Astrocyte of the spinal cord (primary cell): ENCODE measurements at regions not wholly inside any gene's neighbourhood (a gene's known extent, or its start where the extent isn't known, plus 50 kb on each side); places are given as distances from the start of the nearest gene placed in this dataset.

ENCODE experiments used
- DNase-seq: peaks from one replicate; pipeline ENCODE4 v3.0.0; 2011; ENCODE audit warnings: low read depth, low spot score
- H3K4me3 ChIP-seq: 2 replicates; pipeline ENCODE4 v1.5.1; 2011; ENCODE audit warnings: low read depth, mild to moderate bottlenecking, low read length, moderate library complexity
- CTCF ChIP-seq: IDR thresholded peaks from 2 replicates; pipeline ENCODE4 v1.5.1; 2012; ENCODE audit warnings: low read depth, mild to moderate bottlenecking, low read length, inconsistent platforms
- in situ Hi-C: cut with HindIII; loops from 2 replicates; pipeline ENCODE4 v1.10.0; 2017; ENCODE audit warnings: low sequenced_read_pairs

- no peak overlapping the region for H3K4me3 ChIP-seq
- no peak for TF ChIP-seq CTCF
- in situ Hi-C loops = no loop called here
- no peak for DNase-seq
Observed at GRCh38 chr5:93674138-93674537, 67.3 kb downstream of the POU5F2 start.

- in situ Hi-C loops = no loop called here
- no peak overlapping the region for H3K4me3 ChIP-seq
- TF ChIP-seq CTCF = no peak
- DNase-seq = no peak
Observed at GRCh38 chr5:93673316-93673954, 68.0 kb downstream of the POU5F2 start.

GRCh38 chr5:93665648-93666047 is 75.8 kb downstream of the POU5F2 start:
- in situ Hi-C loops = no loop called here
- TF ChIP-seq CTCF = no peak
- no peak for DNase-seq
- H3K4me3 ChIP-seq = no peak overlapping the region

- no peak for TF ChIP-seq CTCF
Observed at GRCh38 chr5:93660677-93661076, 77.7 kb downstream of the NR2F1 start.

DNA sequence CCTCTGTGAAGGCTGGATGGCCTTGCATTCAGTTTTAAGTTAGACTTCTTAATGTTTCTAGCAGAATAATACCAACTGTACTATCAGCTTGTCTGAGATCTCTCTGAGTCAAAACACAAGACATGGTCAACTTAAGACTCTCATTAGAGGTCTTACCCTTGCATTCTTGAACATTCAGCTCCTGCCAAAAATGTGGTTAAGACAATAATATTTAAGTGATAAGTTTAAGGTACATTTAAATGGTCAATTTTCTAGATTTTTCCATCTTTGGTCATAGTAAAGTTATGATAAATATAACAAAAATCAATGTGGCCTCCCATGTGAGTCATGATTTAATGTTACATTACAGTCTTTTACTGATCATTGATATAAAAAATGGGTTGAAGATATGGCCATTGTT is 75.0 kb downstream of the NR2F1 start:
- peak; percentile 57 for DNase-seq
- no peak overlapping the region for H3K4me3 ChIP-seq
- in situ Hi-C loops = no loop called here
- no peak for TF ChIP-seq CTCF

More at GRCh38 chr5:93660677-93661076, 77.7 kb downstream of the NR2F1 start:
- H3K4me3 ChIP-seq = no peak overlapping the region
- DNase-seq = no peak
- in situ Hi-C loops = no loop called here

DNA sequence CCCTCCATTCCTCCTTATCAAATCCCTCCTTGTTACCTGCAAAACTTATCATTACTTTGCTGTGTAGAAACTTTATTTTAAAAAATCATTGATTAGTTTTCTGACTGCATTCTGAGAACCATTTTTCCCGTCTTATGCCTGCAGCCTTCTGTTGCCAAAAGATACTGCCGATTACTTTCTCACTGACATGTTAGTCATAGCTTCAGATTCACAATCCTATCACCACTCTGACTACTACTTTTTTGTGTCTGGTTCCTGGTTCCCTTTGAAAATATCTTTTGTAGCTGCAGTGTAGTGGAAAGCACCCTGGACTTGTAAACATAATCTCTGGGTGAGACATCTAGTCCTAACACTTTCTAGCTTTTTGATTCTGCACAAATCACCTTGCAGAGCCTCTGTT is 71.7 kb downstream of the NR2F1 start:
- no peak for TF ChIP-seq CTCF
- in situ Hi-C loops = no loop called here
- no peak for DNase-seq
- H3K4me3 ChIP-seq = no peak overlapping the region
